ENCODE measurements at regions not wholly inside any gene's neighbourhood (a gene's known extent, or its start where the extent isn't known, plus 50 kb on each side); places are given as distances from the start of the nearest gene placed in this dataset.

DNA sequence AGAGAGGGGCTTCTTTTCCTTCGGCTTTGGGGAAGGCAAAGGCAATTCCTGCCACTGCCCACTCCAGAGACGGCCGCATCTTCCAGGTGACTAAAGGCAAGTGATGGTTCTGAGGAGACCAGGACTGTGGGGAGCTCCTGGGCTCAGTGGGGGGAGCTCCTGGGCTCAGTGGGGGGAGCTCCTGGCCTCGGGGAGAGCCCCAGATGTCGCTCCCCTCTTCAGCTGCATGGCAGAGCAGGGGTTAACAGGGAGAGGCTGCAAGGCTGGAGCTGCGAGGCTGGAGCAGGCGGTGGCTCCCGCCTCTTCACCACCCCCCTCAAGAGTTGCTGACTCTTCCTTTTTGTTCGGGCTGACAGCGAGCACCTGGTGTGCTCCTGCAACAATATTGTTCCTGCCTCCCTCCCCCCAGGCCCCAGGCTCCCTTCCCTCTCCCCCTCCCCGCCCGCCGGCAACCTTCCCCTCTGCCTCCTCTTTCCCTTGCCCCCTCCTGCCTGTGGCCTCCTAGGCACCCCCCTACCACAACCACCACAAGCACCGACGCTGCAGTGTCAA, 56.3 kb upstream of the LBX1 start:
- no peak for FAIRE-seq
- ChIA-PET CTCF (ENCODE audit: low intra/inter-chr PET ratio, low total read pairs) (no interaction called here), POLR2A (no interaction called here)
- H3K36me3 ChIP-seq (replicated peaks in 1 of 2; ENCODE audit: control insufficient read depth in 1 of 2, insufficient read depth in 2 of 2, low read length in 2 of 2) = no peaks in the 10 kb centered on the region
- no peak overlapping the region for H3K4me3 ChIP-seq (replicated peaks in 1 of 3; ENCODE audit: insufficient read depth in 1 of 3, low read depth in 2 of 3, low read length in 3 of 3)
- H3K27me3 ChIP-seq (ENCODE audit: control insufficient read depth in 1 of 2, insufficient read depth in 2 of 2, low read length in 2 of 2) = peaks cover 13 to 76% of the 10 kb centered on the region in 2 experiments; a peak in 4 of 5 replicates
- H3K4me2 ChIP-seq (ENCODE audit: low read depth, low read length) = no peak overlapping the region
- 11% methylated on average over 13 of the region's 15 CpGs for WGBS (ENCODE audit: low lambda C conversion rate)
- no peaks in the 10 kb centered on the region for H3K79me2 ChIP-seq (ENCODE audit: insufficient read depth, low read length)
- H3K9ac ChIP-seq (ENCODE audit: insufficient read depth, low read depth, low read length) = no peak overlapping the region
- no peak for DNase-seq (ENCODE audit: low spot score)
- in situ Hi-C loops (cut with HindIII; ENCODE audit: extremely low pct_ligation_motif_present, low pct_unique_long_range_greater_than_20kb) (no loop called here), intact Hi-C loops (cut with micrococcal nuclease; ENCODE audit: unreplicated experiment) (loop anchor here (5.0 kb wide), 1 partner anchor 157 kb away; no protein-coding TSS in a partner anchor)
- H3K27ac ChIP-seq (ENCODE audit: extremely low read length, insufficient read depth, low read length) = no peak overlapping the region
- H3K9me3 ChIP-seq (ENCODE audit: low read length) = no peaks in the 10 kb centered on the region
- BruUV-seq (replicated peaks) = no TSS peak
- H4K20me1 ChIP-seq (ENCODE audit: insufficient read depth, low read length) = no peaks in the 10 kb centered on the region
- no peak for TF ChIP-seq ZSCAN9 (CRISPR knock-in tag; IDR thresholded peaks at IDR 0.05; ENCODE audit: borderline replicate concordance)
- TF ChIP-seq ZNF652 (CRISPR knock-in tag; IDR thresholded peaks at IDR 0.05; ENCODE audit: borderline replicate concordance, low read depth) = peak; percentile 37; the same call in 1 of the 2 replicates
- TF ChIP-seq MAFK (conservative IDR thresholded peaks at IDR 0.05 in 1 of 2, IDR thresholded peaks at IDR 0.05 in 1 of 2; ENCODE audit: low read length in 2 of 2) = peak; percentile 42 to 57
- no peak for TF ChIP-seq KLF6 (CRISPR knock-in tag; IDR thresholded peaks at IDR 0.05)
- no peak for TF ChIP-seq ZNF33A (CRISPR knock-in tag; IDR thresholded peaks at IDR 0.05; ENCODE audit: borderline replicate concordance)
- TF ChIP-seq FOXC1 (CRISPR knock-in tag; IDR thresholded peaks at IDR 0.05; ENCODE audit: borderline replicate concordance) = no peak
- TF ChIP-seq ZNF441 (CRISPR knock-in tag; IDR thresholded peaks at IDR 0.05; ENCODE audit: borderline replicate concordance) = no peak
- TF ChIP-seq, protein P1, sequence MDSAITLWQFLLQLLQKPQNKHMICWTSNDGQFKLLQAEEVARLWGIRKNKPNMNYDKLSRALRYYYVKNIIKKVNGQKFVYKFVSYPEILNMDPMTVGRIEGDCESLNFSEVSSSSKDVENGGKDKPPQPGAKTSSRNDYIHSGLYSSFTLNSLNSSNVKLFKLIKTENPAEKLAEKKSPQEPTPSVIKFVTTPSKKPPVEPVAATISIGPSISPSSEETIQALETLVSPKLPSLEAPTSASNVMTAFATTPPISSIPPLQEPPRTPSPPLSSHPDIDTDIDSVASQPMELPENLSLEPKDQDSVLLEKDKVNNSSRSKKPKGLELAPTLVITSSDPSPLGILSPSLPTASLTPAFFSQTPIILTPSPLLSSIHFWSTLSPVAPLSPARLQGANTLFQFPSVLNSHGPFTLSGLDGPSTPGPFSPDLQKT (CRISPR knock-in tag; IDR thresholded peaks at IDR 0.05; ENCODE audit: borderline replicate concordance) = no peak
- TF ChIP-seq NR2F1 (CRISPR knock-in tag; IDR thresholded peaks at IDR 0.05) = no peak
- no peak for TF ChIP-seq ZNF33B (CRISPR knock-in tag; IDR thresholded peaks at IDR 0.05)
- peak; percentile 15; the same call in 1 of the 2 replicates for TF ChIP-seq MAFF (IDR thresholded peaks at IDR 0.05; ENCODE audit: low read depth, low read length)
- H2AFZ ChIP-seq (ENCODE audit: low read length) = no peak overlapping the region
- H3K4me1 ChIP-seq (ENCODE audit: insufficient read depth, low read length) = peaks cover 7% of the 10 kb centered on the region
- no peak for ATAC-seq

Data from HepG2 (cell line).